ENCODE measurements at regions not wholly inside any gene's neighbourhood (a gene's known extent, or its start where the extent isn't known, plus 50 kb on each side); places are given as distances from the start of the nearest gene placed in this dataset.

DNA sequence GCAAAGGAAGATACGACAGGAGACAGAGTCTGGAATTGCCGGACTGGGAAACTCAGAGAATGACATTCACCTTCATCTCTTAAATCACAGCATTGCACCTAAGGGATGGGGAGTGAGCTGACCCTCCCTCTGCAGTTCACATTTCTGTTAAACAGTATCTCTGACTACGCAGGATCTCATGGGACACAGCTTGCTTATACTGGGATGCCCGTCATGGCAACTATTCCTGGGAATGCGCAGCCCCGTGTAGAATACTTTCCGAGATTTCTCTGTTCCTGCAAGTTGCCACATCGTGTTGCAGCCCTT is 232.5 kb upstream of the HES1 start:
- CTCF ChIA-PET, result interaction anchor here (0.6 kb wide), 1 partner anchor 271 kb away, joined by 5 read pairs; no protein-coding TSS in a partner anchor
- POLR2A ChIA-PET, result no interaction called here

GRCh38 chr3:193903966-193904365 is 232.0 kb upstream of the HES1 start:
- H3K4me1 ChIP-seq (ENCODE audit: control insufficient read depth, insufficient read depth, low read length), result no peaks in the 10 kb centered on the region
- ChIA-PET CTCF (no interaction called here), POLR2A (no interaction called here)
- no peaks in the 10 kb centered on the region for H3K9me3 ChIP-seq (ENCODE audit: control insufficient read depth, insufficient read depth, low read depth, low read length)
- H3K36me3 ChIP-seq (ENCODE audit: control insufficient read depth in 2 of 2, insufficient read depth in 1 of 2, low read length in 2 of 2), result no peaks in the 10 kb centered on the region
- no peak overlapping the region for H3K27ac ChIP-seq (ENCODE audit: extremely low read depth, low read depth, low read length)
- no peak overlapping the region for H3K4me3 ChIP-seq (ENCODE audit: low read depth, low read length)
- TF ChIP-seq ZNF433 (tag by site-specific recombination; IDR thresholded peaks at IDR 0.05; ENCODE audit: low read depth), result no peak
- TF ChIP-seq, protein P1, sequence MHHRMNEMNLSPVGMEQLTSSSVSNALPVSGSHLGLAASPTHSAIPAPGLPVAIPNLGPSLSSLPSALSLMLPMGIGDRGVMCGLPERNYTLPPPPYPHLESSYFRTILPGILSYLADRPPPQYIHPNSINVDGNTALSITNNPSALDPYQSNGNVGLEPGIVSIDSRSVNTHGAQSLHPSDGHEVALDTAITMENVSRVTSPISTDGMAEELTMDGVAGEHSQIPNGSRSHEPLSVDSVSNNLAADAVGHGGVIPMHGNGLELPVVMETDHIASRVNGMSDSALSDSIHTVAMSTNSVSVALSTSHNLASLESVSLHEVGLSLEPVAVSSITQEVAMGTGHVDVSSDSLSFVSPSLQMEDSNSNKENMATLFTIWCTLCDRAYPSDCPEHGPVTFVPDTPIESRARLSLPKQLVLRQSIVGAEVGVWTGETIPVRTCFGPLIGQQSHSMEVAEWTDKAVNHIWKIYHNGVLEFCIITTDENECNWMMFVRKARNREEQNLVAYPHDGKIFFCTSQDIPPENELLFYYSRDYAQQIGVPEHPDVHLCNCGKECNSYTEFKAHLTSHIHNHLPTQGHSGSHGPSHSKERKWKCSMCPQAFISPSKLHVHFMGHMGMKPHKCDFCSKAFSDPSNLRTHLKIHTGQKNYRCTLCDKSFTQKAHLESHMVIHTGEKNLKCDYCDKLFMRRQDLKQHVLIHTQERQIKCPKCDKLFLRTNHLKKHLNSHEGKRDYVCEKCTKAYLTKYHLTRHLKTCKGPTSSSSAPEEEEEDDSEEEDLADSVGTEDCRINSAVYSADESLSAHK (tag by site-specific recombination; IDR thresholded peaks at IDR 0.05), result no peak
- no peak for TF ChIP-seq KLF16 (tag by site-specific recombination; IDR thresholded peaks at IDR 0.05)
- TF ChIP-seq, protein P2, sequence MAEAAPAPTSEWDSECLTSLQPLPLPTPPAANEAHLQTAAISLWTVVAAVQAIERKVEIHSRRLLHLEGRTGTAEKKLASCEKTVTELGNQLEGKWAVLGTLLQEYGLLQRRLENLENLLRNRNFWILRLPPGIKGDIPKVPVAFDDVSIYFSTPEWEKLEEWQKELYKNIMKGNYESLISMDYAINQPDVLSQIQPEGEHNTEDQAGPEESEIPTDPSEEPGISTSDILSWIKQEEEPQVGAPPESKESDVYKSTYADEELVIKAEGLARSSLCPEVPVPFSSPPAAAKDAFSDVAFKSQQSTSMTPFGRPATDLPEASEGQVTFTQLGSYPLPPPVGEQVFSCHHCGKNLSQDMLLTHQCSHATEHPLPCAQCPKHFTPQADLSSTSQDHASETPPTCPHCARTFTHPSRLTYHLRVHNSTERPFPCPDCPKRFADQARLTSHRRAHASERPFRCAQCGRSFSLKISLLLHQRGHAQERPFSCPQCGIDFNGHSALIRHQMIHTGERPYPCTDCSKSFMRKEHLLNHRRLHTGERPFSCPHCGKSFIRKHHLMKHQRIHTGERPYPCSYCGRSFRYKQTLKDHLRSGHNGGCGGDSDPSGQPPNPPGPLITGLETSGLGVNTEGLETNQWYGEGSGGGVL (tag by site-specific recombination; IDR thresholded peaks at IDR 0.05), result no peak
- TF ChIP-seq ZNF677 (tag by site-specific recombination; IDR thresholded peaks at IDR 0.05), result no peak
- no peak for TF ChIP-seq ZSCAN16 (tag by site-specific recombination; IDR thresholded peaks at IDR 0.05)
- TF ChIP-seq MYNN (tag by site-specific recombination; IDR thresholded peaks at IDR 0.05; ENCODE audit: borderline replicate concordance), result no peak
- no peak for TF ChIP-seq ZNF843 (tag by site-specific recombination; IDR thresholded peaks at IDR 0.05)
- TF ChIP-seq, protein P3, sequence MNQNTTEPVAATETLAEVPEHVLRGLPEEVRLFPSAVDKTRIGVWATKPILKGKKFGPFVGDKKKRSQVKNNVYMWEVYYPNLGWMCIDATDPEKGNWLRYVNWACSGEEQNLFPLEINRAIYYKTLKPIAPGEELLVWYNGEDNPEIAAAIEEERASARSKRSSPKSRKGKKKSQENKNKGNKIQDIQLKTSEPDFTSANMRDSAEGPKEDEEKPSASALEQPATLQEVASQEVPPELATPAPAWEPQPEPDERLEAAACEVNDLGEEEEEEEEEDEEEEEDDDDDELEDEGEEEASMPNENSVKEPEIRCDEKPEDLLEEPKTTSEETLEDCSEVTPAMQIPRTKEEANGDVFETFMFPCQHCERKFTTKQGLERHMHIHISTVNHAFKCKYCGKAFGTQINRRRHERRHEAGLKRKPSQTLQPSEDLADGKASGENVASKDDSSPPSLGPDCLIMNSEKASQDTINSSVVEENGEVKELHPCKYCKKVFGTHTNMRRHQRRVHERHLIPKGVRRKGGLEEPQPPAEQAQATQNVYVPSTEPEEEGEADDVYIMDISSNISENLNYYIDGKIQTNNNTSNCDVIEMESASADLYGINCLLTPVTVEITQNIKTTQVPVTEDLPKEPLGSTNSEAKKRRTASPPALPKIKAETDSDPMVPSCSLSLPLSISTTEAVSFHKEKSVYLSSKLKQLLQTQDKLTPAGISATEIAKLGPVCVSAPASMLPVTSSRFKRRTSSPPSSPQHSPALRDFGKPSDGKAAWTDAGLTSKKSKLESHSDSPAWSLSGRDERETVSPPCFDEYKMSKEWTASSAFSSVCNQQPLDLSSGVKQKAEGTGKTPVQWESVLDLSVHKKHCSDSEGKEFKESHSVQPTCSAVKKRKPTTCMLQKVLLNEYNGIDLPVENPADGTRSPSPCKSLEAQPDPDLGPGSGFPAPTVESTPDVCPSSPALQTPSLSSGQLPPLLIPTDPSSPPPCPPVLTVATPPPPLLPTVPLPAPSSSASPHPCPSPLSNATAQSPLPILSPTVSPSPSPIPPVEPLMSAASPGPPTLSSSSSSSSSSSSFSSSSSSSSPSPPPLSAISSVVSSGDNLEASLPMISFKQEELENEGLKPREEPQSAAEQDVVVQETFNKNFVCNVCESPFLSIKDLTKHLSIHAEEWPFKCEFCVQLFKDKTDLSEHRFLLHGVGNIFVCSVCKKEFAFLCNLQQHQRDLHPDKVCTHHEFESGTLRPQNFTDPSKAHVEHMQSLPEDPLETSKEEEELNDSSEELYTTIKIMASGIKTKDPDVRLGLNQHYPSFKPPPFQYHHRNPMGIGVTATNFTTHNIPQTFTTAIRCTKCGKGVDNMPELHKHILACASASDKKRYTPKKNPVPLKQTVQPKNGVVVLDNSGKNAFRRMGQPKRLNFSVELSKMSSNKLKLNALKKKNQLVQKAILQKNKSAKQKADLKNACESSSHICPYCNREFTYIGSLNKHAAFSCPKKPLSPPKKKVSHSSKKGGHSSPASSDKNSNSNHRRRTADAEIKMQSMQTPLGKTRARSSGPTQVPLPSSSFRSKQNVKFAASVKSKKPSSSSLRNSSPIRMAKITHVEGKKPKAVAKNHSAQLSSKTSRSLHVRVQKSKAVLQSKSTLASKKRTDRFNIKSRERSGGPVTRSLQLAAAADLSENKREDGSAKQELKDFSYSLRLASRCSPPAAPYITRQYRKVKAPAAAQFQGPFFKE (tag by site-specific recombination; IDR thresholded peaks at IDR 0.05; ENCODE audit: borderline replicate concordance), result no peak
- TF ChIP-seq ZNF311 (tag by site-specific recombination; IDR thresholded peaks at IDR 0.05; ENCODE audit: borderline replicate concordance), result no peak
- TF ChIP-seq ZNF394 (tag by site-specific recombination; IDR thresholded peaks at IDR 0.05; ENCODE audit: borderline replicate concordance), result no peak
- no peak for TF ChIP-seq ZNF596 (tag by site-specific recombination; IDR thresholded peaks at IDR 0.05)

More for the DNA sequence above, 232.5 kb upstream of the HES1 start:
- Histone ChIP-seq H3K36me3 (ENCODE audit: control insufficient read depth in 2 of 2, insufficient read depth in 1 of 2, low read length in 2 of 2) (no peaks in the 10 kb centered on the region), H3K9me3 (ENCODE audit: control insufficient read depth, insufficient read depth, low read depth, low read length) (no peaks in the 10 kb centered on the region), H3K4me1 (ENCODE audit: control insufficient read depth, insufficient read depth, low read length) (no peaks in the 10 kb centered on the region), H3K4me3 (ENCODE audit: low read depth, low read length) (no peak overlapping the region), H3K27ac (ENCODE audit: extremely low read depth, low read depth, low read length) (no peak overlapping the region)
- no peak for TF ChIP-seq ZNF488 (tag by site-specific recombination; IDR thresholded peaks at IDR 0.05)
- TF ChIP-seq RBAK (tag by site-specific recombination; IDR thresholded peaks at IDR 0.05), result no peak
- TF ChIP-seq ZBTB7A (tag by site-specific recombination; IDR thresholded peaks at IDR 0.05; ENCODE audit: low read depth), result no peak
- TF ChIP-seq GLIS1 (tag by site-specific recombination; IDR thresholded peaks at IDR 0.05), result no peak
- no peak for TF ChIP-seq ZNF274 (IDR thresholded peaks at IDR 0.05; ENCODE audit: low read length)
- TF ChIP-seq ZNF274 (tag by site-specific recombination; IDR thresholded peaks at IDR 0.05; ENCODE audit: borderline replicate concordance), result no peak
- TF ChIP-seq ZNF146 (tag by site-specific recombination; IDR thresholded peaks at IDR 0.05), result no peak
- TF ChIP-seq, protein P4, sequence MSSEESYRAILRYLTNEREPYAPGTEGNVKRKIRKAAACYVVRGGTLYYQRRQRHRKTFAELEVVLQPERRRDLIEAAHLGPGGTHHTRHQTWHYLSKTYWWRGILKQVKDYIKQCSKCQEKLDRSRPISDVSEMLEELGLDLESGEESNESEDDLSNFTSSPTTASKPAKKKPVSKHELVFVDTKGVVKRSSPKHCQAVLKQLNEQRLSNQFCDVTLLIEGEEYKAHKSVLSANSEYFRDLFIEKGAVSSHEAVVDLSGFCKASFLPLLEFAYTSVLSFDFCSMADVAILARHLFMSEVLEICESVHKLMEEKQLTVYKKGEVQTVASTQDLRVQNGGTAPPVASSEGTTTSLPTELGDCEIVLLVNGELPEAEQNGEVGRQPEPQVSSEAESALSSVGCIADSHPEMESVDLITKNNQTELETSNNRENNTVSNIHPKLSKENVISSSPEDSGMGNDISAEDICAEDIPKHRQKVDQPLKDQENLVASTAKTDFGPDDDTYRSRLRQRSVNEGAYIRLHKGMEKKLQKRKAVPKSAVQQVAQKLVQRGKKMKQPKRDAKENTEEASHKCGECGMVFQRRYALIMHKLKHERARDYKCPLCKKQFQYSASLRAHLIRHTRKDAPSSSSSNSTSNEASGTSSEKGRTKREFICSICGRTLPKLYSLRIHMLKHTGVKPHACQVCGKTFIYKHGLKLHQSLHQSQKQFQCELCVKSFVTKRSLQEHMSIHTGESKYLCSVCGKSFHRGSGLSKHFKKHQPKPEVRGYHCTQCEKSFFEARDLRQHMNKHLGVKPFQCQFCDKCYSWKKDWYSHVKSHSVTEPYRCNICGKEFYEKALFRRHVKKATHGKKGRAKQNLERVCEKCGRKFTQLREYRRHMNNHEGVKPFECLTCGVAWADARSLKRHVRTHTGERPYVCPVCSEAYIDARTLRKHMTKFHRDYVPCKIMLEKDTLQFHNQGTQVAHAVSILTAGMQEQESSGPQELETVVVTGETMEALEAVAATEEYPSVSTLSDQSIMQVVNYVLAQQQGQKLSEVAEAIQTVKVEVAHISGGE (tag by site-specific recombination; conservative IDR thresholded peaks at IDR 0.05; ENCODE audit: low read depth), result no peak
- no peak for TF ChIP-seq SCRT2 (tag by site-specific recombination; IDR thresholded peaks at IDR 0.05)
- no peak for TF ChIP-seq ZNF184 (tag by site-specific recombination; IDR thresholded peaks at IDR 0.05)

Data from HEK293 (cell line).